Keratinocyte (primary cell): ENCODE measurements at regions not wholly inside any gene's neighbourhood (a gene's known extent, or its start where the extent isn't known, plus 50 kb on each side); places are given as distances from the start of the nearest gene placed in this dataset.

Experiments used
- CTCF ChIP-seq, 3 experiments: IDR thresholded peaks in 1 of 3; conservative IDR thresholded peaks in 1 of 3; optimal IDR thresholded peaks in 1 of 3; 2 replicates in 2 of 3; 3 replicates in 1 of 3; pipeline versions ENCODE3 to v1.5.1; 2011; ENCODE audit warnings: low read length in 3 of 3, mild to moderate bottlenecking in 3 of 3, moderate library complexity in 2 of 3, control low read depth in 1 of 3, inconsistent platforms in 1 of 3; ENCODE audit not compliant: insufficient read depth in 2 of 3; ENCODE audit errors: extremely low read depth in 1 of 3
- EZH2 ChIP-seq: IDR thresholded peaks from one replicate; pipeline ENCODE4 v1.6.1; 2012; ENCODE audit warnings: inconsistent platforms, mild to moderate bottlenecking, low read length, moderate library complexity

GRCh38 chr16:17989255-17989654, 347.3 kb downstream of the NPIPA8 start:
- TF ChIP-seq CTCF (optimal IDR thresholded peaks at IDR 0.05 in 1 of 3, IDR thresholded peaks at IDR 0.05 in 1 of 3, conservative IDR thresholded peaks at IDR 0.05 in 1 of 3; ENCODE audit: extremely low read depth in 1 of 3, insufficient read depth in 2 of 3, low read length in 3 of 3) = no peak
- TF ChIP-seq EZH2 = no peak
